GM21737 (cell line): ENCODE measurements at regions not wholly inside any gene's neighbourhood (a gene's known extent, or its start where the extent isn't known, plus 50 kb on each side); places are given as distances from the start of the nearest gene placed in this dataset.

Experiments
- ATAC-seq: cut with Tn5 transposase; IDR thresholded peaks from one replicate; pipeline ENCODE4 v1.9.1; 2021; ENCODE audit warnings: mild to moderate bottlenecking, moderate library complexity; ENCODE audit not compliant: unreplicated experiment

DNA sequence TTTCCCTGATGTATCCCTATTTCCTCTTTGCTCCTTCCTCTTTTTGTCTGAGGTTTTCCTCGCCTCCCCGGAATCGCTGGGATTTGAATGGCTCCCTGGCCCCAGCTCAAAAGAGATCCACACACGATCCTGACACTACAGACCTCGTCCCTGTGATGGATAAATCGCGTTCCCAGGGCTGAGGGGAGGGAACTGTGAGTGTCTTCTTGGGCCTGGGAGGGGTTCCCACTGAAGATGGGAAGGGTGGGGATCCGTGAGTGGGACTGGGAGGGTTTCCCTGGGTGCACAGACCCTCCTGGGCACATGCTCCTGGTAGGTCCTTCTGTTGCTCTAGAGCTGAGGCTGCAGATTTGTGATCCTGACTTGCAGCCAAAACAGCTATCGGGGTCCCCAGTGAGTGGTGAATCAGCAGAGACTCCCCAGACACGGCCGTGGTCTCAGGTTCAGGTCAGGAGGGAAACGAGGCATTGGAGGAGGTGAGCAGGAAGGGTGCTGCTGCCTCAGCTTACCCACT lies 591.0 kb downstream of the PTPRU start:
- ATAC-seq = no peak

GRCh38 chr1:29826646-29827045 lies 590.3 kb downstream of the PTPRU start:
- no peak for ATAC-seq

DNA sequence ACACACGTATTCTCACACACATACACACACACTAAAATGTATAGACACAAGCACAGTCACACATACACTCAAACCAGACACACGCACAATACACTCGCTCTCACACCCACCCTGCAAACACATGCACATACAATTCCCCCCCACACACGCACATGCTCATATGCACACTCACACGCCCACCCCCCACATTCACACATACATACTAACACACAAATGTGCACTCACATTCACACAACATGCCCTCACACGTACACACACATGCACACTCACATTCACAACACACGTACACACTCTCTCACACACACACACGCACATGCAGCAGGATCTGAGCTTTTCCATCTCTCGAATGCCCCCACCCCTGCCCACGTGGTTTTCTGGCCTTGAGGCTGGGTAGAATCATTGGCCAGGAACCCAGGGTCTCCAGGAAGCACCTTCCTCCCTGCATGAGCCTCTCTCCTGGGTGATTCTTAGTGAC lies 589.7 kb downstream of the PTPRU start:
- no peak for ATAC-seq

- ATAC-seq = no peak
These were observed 589.1 kb downstream of the PTPRU start for GRCh38 chr1:29825274-29825940.

DNA sequence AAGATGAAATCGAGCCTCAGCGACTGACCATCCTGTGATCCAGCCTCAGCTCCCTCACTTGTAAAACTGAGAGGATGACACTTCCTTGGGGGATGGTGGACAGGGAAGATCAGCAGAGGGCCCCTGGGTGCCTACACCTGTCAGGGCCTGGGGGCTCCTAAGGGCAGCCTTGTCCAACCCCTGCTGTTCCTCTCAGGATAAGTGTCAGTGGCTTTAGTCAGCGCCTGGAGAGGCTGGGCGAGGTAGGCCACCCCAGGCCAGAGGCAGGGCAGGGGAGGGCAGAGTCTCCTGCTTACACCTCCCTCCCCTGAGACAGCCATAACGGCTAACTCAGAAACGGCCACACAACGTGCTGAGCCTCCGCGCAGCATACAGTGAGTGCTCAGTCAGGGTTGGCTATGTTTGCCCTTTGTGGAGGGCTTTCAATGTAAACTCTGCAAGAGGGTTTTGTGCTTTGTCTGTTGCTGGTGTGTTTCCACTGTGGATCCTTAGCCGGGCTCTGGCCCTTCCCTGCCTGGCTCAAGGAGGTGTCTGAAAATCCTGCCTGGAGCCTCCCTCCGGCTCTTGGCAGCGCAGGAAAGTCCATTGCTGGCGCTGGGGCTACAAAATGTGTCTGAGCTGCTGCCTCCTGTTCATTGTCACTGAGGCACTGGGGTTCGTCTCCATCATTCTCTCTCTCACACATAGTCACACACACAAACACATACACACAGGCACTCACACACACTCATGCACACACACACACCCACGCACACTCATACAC lies 588.4 kb downstream of the PTPRU start:
- ATAC-seq = no peak

- ATAC-seq = no peak
These were observed 587.7 kb downstream of the PTPRU start for GRCh38 chr1:29824025-29824424.

- ATAC-seq = no peak
These were observed 587.2 kb downstream of the PTPRU start for GRCh38 chr1:29823561-29823960.

DNA sequence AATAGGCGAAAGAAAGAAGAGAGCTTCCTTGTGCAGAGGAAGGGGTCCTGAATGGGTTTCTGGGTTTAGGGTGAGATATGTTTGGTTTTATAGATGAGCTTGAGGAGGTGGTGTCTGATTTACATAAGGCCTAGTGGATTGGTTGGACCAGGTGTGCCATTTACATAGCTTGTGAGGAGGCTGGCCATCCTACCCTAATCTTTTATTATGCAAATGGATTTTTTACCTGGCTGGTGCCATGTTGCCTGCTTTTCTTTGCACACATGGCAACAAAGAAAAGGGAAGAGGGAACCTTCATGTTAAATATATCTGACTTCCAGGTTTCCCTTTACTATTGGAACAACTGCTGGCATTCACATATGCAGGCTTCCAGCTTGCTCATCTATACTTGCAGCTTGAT lies 585.3 kb downstream of the PTPRU start:
- ATAC-seq = no peak

DNA sequence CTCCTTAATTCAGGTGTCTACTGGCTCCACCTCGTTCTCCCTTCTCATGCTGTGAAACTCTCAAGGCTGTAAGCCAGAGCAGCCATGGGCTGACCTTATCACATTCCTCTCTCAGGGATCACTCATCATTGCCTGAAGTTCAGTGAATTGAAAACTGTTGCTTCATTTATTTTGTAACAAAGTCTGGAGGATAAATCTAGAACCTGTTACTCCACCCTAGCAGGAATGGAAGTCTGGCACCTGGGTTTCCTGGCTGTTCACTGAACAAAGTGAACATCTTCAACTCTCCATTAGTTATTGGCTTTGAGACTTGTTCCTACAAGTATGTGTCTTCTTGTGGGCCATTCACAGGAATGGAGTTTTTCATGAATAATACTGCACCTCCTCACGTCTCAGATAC lies 584.1 kb downstream of the PTPRU start:
- no peak for ATAC-seq

GRCh38 chr1:29812408-29813135 lies 576.2 kb downstream of the PTPRU start:
- no peak for ATAC-seq

GRCh38 chr1:29811727-29812407 lies 575.5 kb downstream of the PTPRU start:
- no peak for ATAC-seq

DNA sequence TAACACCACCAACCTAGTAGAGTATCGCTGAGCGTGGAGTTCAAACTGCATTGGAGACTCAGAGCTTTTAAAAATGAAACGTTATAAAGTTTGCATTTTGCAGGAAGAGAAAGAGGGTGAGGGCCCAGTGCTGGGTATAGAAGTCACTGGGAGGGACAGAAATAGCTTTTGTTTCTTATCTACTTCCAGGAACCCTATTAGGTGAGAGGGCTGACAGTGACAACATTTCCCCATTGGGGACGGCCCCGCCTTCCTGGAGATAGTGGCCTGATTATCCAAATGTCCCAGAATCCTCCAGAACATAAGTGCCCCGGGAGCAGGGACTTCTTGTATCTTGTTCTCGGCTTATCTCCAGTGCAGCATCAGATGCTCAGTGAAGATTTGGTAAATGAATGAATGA lies 574.9 kb downstream of the PTPRU start:
- ATAC-seq = no peak

DNA sequence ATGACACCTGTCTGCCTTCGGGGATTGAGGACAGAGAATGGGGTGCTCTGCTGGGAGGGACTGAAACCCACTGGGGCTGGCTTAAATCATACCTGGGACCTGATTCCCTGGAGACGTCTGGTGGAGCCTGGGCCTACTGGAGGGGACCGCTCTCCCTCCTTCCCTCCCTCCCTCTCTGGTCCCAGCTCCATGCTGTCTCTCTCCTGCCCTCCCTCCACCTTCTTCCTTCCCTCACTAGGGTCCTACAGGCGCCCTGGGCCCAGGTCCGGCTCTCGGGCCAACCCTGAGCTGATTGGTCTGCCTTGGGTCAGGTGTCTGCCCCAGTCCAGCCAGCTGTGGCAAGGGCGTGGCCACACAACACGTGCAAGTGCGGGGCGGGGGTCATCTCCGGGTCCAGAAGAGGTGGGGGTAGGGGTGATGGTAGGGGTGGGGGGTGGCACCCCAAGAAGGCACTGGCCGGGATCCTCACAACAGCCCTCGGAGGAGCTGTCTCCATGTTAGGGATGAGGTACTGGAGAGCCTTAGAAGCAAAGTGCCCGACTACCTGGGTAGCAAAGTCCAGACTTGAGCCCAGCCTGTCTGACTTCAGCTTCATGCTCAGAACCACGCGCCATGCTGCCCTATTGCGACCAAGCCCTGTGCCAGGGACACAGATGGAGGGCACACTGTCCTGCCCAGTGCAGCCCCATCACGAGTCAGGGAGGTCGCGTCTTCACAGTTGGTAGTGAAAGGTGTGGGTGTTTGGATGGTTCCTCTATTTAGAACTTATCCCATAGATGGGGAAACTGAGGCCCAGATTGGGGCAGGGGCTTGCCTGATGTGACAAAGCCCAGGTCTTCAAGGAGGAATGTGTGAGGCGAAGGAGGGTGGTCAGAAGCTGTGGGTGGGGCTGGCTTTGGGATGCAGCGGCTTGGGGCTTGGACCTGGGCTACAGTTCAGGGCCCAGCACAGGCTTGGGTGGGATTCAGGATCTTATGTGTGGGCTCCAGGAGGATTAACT lies 574.1 kb downstream of the PTPRU start:
- ATAC-seq = no peak

DNA sequence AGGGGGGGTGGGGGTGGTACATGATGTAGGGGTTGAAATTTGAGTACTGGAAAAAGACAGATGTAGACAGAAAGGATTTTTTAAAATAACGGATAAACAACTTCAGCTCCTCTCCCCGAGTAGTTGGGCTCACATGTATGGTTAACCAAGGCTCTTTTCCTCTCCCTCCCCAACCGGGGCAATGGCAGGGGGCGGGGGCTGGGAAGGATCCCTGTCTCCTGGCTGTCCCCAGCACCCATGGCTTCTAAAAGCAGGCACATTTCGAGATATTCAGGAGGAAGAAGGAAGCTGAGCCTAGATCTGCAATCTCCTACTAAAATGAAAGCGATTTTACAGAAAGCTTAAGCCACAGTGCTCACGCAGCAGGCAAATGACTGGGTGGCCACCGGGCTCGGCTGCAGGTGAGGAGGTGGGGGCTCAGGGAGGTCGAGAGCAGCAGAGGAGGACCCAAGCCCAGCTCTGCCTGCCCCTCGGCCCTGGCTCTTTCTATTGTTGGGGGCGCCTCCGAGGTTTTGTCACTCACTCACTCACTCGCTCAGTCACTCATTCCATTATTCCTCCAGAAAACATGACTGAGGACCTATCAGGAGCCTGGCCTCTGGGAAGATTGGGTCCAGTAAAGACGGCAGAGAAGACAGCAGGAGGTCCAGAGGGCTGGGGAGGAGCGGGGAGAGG lies 573.3 kb downstream of the PTPRU start:
- no peak for ATAC-seq

DNA sequence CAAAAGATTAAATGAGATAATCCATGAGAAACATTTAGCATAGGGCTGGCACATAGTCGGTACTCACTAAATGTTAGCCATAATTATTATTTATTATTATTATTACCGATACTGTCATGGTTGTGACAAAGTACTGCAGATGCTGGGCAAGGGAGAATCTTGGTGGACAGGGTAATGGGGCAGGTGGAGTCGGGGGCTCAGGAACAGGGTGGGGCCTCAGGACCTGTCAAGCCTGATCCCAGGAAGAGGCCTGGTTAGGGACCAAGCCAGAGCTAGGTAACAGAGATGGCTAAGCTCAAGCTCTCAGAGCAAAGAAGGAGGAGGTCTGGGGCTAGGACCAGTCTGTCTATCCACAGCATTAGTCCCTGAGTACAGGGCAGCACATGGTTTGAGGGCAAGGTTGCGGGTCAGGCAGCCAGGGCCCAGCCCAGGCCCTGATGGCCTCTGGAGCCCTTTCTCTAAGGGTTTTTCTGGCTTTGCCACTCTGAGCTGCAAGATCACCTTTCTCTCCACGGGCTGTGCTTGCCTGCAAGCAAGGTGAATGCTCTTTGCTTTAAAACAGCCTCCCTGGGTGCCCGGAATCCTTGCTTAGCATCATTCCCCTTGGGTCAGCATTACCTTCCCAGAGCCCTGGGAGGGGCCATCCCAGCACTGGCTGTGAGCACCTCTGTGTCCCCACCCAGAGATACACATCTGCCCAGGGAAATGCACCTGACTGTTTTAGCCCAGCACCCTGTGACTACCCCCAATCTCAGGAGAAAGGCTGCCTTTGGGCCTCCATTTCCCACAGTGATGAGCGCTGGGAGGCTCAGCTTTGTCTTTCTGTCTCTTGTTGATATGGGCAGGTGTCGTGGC lies 572.0 kb downstream of the PTPRU start:
- no peak for ATAC-seq

DNA sequence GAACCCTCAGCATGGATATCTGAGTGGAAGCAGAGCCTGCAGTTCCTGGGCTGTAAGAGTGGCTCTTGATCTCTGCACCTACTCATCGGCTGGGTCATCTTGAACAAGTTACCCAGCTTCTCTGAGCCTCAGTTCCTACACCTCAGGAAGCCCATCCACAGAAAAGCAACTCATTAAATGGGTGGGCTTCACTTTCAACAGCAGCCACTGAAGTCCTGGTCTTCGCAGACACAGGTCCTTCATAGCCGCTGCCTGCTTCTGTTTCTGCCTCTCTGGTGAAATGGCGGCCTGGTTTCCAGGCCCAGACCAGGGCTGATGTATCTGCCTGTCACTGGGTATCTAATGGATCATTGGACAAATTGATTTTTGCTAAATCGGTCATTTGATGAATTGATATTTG lies 571.4 kb downstream of the PTPRU start:
- ATAC-seq = no peak

DNA sequence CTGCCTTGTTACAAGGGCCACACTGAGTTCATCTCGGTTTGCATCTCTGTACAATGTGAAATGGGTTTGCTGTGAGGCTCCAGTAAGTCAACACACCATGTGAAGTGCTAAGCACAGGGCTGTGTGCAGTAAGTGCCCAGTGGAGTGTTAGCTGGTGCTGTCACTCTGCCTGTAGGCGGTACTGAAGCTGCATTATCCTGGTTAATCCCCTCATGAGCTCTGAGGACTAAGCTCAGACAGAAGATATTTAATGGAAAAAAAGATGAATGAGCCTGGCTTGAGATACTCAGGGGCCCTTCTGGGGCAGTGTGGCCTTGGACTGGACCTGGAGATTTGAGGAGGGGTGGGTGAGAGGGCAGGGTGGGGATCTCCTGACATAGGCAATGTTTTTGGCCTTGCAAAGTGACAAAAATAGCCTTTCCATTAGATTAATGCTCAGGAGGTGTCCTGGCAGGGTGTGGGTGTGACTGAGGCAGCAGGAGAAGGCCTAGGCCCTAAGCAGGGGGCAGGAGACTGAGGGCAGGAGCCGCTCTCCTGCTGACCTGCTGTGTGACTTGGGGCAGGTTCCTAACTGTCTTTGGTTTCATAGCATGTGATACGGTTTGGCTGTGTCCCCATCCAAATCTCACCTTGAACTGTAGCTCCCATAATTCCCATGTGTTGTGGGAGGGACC lies 570.5 kb downstream of the PTPRU start:
- no peak for ATAC-seq

DNA sequence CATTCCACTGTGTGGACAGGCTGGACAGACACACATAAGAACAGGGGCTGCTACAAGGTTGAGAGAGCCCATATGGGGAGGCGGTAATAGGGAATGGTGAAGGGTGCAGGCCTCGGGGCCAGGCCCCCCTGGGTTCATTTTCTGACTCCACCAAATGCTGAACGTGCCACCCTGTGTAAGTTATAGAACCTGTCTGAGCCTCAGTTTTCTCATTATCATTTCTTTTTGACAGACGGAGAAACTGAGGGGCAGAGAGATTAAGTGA lies 569.5 kb downstream of the PTPRU start:
- ATAC-seq = no peak
